AG04449 (cell line): ENCODE measurements at regions not wholly inside any gene's neighbourhood (a gene's known extent, or its start where the extent isn't known, plus 50 kb on each side); places are given as distances from the start of the nearest gene placed in this dataset.

Source experiments
- CTCF ChIA-PET: fragments of 350-600 bp; formaldehyde crosslinking; extraction: SDS; loops from one replicate; lab custom pipeline; 2021; ENCODE audit warnings: antibody characterized with exemption; lab: Yijun Ruan, JAX
- POLR2A ChIA-PET: fragments of 400-600, 350-600 bp; formaldehyde crosslinking; extraction: SDS; loops from one replicate; lab custom pipeline; 2020; ENCODE audit warnings: antibody characterized with exemption, inconsistent platforms; lab: Yijun Ruan, JAX
- DNase-seq: peaks from one replicate; pipeline ENCODE4 v3.0.0-alpha.2; 2010; ENCODE audit warnings: low read depth, low spot score
- H3K4me3 ChIP-seq: 2 replicates; pipeline ENCODE4 v1.5.1; 2011; ENCODE audit warnings: low read depth, mild to moderate bottlenecking, control low read depth, low read length
- CTCF ChIP-seq: IDR thresholded peaks from one replicate; pipeline ENCODE4 v1.5.1; 2011; ENCODE audit warnings: mild to moderate bottlenecking, moderate library complexity, low read length, control low read depth, inconsistent platforms; ENCODE audit not compliant: insufficient read depth; ENCODE audit errors: missing control alignments

- POLR2A ChIA-PET: no interaction called here
- DNase-seq: no peak
- no peak overlapping the region for H3K4me3 ChIP-seq
- CTCF ChIA-PET: no interaction called here
- TF ChIP-seq CTCF: no peak
Measured at GRCh38 chr5:15300141-15300540, 199.8 kb upstream of the FBXL7 start.

GRCh38 chr5:15290953-15291352, 209.0 kb upstream of the FBXL7 start:
- CTCF ChIA-PET: interaction anchor here (0.5 kb wide), 1 partner anchor 500 kb away, joined by 3 read pairs; no protein-coding TSS in a partner anchor
- DNase-seq: no peak
- TF ChIP-seq CTCF: no peak
- no peak overlapping the region for H3K4me3 ChIP-seq
- POLR2A ChIA-PET: no interaction called here

GRCh38 chr5:15286650-15287049, 213.3 kb upstream of the FBXL7 start:
- TF ChIP-seq CTCF: no peak
- CTCF ChIA-PET: no interaction called here
- H3K4me3 ChIP-seq: no peak overlapping the region
- POLR2A ChIA-PET: no interaction called here
- DNase-seq: no peak

GRCh38 chr5:15285901-15286583, 213.9 kb upstream of the FBXL7 start:
- CTCF ChIA-PET: no interaction called here
- no peak for TF ChIP-seq CTCF
- POLR2A ChIA-PET: no interaction called here
- no peak overlapping the region for H3K4me3 ChIP-seq
- DNase-seq: no peak

- DNase-seq: no peak
- no peak overlapping the region for H3K4me3 ChIP-seq
- no peak for TF ChIP-seq CTCF
- ChIA-PET CTCF (interaction anchor here (0.6 kb wide), 1 partner anchor 49 kb away, joined by 3 read pairs; no protein-coding TSS in a partner anchor), POLR2A (no interaction called here)
Measured at GRCh38 chr5:15284706-15285105, 215.3 kb upstream of the FBXL7 start.

- ChIA-PET POLR2A (no interaction called here), CTCF (no interaction called here)
- no peak overlapping the region for H3K4me3 ChIP-seq
- DNase-seq: no peak
- TF ChIP-seq CTCF: no peak
Measured at GRCh38 chr5:15283076-15283475, 216.9 kb upstream of the FBXL7 start.
